NCI-H2029 treated with DMSO at 0.1 percent for 48 hours (cell line): ENCODE measurements at regions not wholly inside any gene's neighbourhood (a gene's known extent, or its start where the extent isn't known, plus 50 kb on each side); places are given as distances from the start of the nearest gene placed in this dataset.
"Not testable (repeated sequence)": the region's sequence is repeated elsewhere in the genome, so short reads cannot be mapped to it uniquely, and the experiment has no call there.

Experiments
- DNase-seq: peaks from one replicate; lab custom pipeline; 2025; lab: John Stamatoyannopoulos, UW

GRCh38 chr1:82062206-82062605 is 261.5 kb downstream of the ADGRL2 start:
- no peak for DNase-seq

GRCh38 chr1:82059959-82060358 is 259.2 kb downstream of the ADGRL2 start:
- DNase-seq = no peak

- no peak for DNase-seq
These were observed 256.3 kb downstream of the ADGRL2 start for GRCh38 chr1:82057011-82057410.

GRCh38 chr1:82055375-82055774 is 254.6 kb downstream of the ADGRL2 start:
- DNase-seq = not testable (repeated sequence)

- DNase-seq = no peak
These were observed 251.8 kb downstream of the ADGRL2 start for GRCh38 chr1:82052563-82052962.

GRCh38 chr1:82048596-82048995 is 247.9 kb downstream of the ADGRL2 start:
- DNase-seq = no peak

GRCh38 chr1:82045221-82045620 is 244.5 kb downstream of the ADGRL2 start:
- DNase-seq = no peak

- no peak for DNase-seq
These were observed 243.8 kb downstream of the ADGRL2 start for GRCh38 chr1:82044536-82044935.

- no peak for DNase-seq
These were observed 243.4 kb downstream of the ADGRL2 start for GRCh38 chr1:82044111-82044510.

GRCh38 chr1:82042306-82043060 is 241.7 kb downstream of the ADGRL2 start:
- DNase-seq = no peak
